Neuronal stem cell (in vitro differentiated cells): ENCODE measurements at regions not wholly inside any gene's neighbourhood (a gene's known extent, or its start where the extent isn't known, plus 50 kb on each side); places are given as distances from the start of the nearest gene placed in this dataset.

ENCODE experiments used
- DNase-seq: peaks from one replicate; pipeline ENCODE4 v3.0.0-alpha.2; 2013; ENCODE audit warnings: low spot score
- H2AFZ ChIP-seq: one replicate; pipeline ENCODE4 v1.6.1; 2013; ENCODE audit warnings: mild to moderate bottlenecking, low read length, inconsistent platforms
- H2AK5ac ChIP-seq: 2 replicates; pipeline ENCODE4 v1.6.1; 2013; ENCODE audit warnings: low read depth, mild to moderate bottlenecking, inconsistent platforms, low read length, moderate library complexity, mixed read lengths
- H2BK120ac ChIP-seq: 2 replicates; pipeline ENCODE4 v1.6.1; 2013; ENCODE audit warnings: low read depth, mild to moderate bottlenecking, inconsistent platforms, low read length, moderate library complexity, mixed read lengths
- H2BK12ac ChIP-seq: one replicate; pipeline ENCODE4 v1.6.1; 2013; ENCODE audit warnings: low read length, inconsistent platforms
- H2BK15ac ChIP-seq: 2 replicates; pipeline ENCODE4 v1.6.1; 2013; ENCODE audit warnings: mild to moderate bottlenecking, low read length, inconsistent platforms, mixed read lengths
- H2BK5ac ChIP-seq: one replicate; pipeline ENCODE4 v1.6.1; 2013; ENCODE audit warnings: inconsistent platforms, mild to moderate bottlenecking, low read length, moderate library complexity
- H3K14ac ChIP-seq: one replicate; pipeline ENCODE4 v1.6.1; 2013; ENCODE audit warnings: low read length, inconsistent platforms
- H3K18ac ChIP-seq: 2 replicates; pipeline ENCODE4 v1.6.1; 2013; ENCODE audit warnings: low read length, inconsistent platforms
- H3K23ac ChIP-seq: 2 replicates; pipeline ENCODE4 v1.6.1; 2013; ENCODE audit warnings: low read depth, mild to moderate bottlenecking, mixed read lengths, low read length, inconsistent platforms; ENCODE audit not compliant: poor library complexity
- H3K27ac ChIP-seq: replicated peaks from 3 replicates; pipeline ENCODE4 v1.5.1; 2013; ENCODE audit warnings: low read length, inconsistent platforms
- H3K27me3 ChIP-seq, 3 experiments: 2 replicates each; pipeline ENCODE4 v1.6.1; 2013; ENCODE audit warnings: low read length in 3 of 3, mild to moderate bottlenecking in 2 of 3, inconsistent platforms in 1 of 3, low read depth in 1 of 3, mixed read lengths in 1 of 3, moderate library complexity in 1 of 3; ENCODE audit not compliant: control insufficient read depth in 3 of 3, insufficient read depth in 3 of 3
- H3K36me3 ChIP-seq, 2 donors: replicated peaks in 1 of 2; 2 replicates each; pipeline ENCODE4 v1.6.1; 2013; ENCODE audit warnings: low read length in 2 of 2; ENCODE audit not compliant: control insufficient read depth in 2 of 2, insufficient read depth in 2 of 2
- H3K4ac ChIP-seq: 2 replicates; pipeline ENCODE4 v1.6.1; 2013; ENCODE audit warnings: inconsistent platforms, mild to moderate bottlenecking, low read length, moderate library complexity
- H3K4me1 ChIP-seq, 2 donors: 1 replicate in 1 of 2; 2 replicates in 1 of 2; pipeline ENCODE4 v1.6.1; 2013; ENCODE audit warnings: low read length in 2 of 2, low read depth in 1 of 2; ENCODE audit not compliant: control insufficient read depth in 2 of 2, insufficient read depth in 1 of 2
- H3K4me2 ChIP-seq: one replicate; pipeline ENCODE4 v1.6.1; 2013; ENCODE audit warnings: mild to moderate bottlenecking, low read length, inconsistent platforms; ENCODE audit not compliant: insufficient read depth, poor library complexity, severe bottlenecking
- H3K4me3 ChIP-seq, 2 donors: 2 replicates each; pipeline ENCODE4 v1.5.1; 2013; ENCODE audit warnings: low read length in 2 of 2, mild to moderate bottlenecking in 2 of 2, inconsistent platforms in 1 of 2, moderate library complexity in 1 of 2
- H3K79me1 ChIP-seq: one replicate; pipeline ENCODE4 v1.6.1; 2013; ENCODE audit warnings: low read depth, mild to moderate bottlenecking, inconsistent platforms, low read length, moderate library complexity
- H3K9ac ChIP-seq: one replicate; pipeline ENCODE4 v1.6.1; 2013; ENCODE audit warnings: mild to moderate bottlenecking, low read depth, low read length, inconsistent platforms; ENCODE audit not compliant: poor library complexity
- H3K9me3 ChIP-seq, 2 donors: replicated peaks in 1 of 2; 2 replicates each; pipeline versions ENCODE3 to v1.6.1; 2013; ENCODE audit warnings: low read length in 2 of 2, mild to moderate bottlenecking in 2 of 2, inconsistent platforms in 1 of 2, low read depth in 1 of 2, mixed read lengths in 1 of 2, moderate library complexity in 1 of 2; ENCODE audit not compliant: control insufficient read depth in 2 of 2, insufficient read depth in 1 of 2
- H4K8ac ChIP-seq: one replicate; pipeline ENCODE4 v1.6.1; 2013; ENCODE audit warnings: low read depth, mild to moderate bottlenecking, inconsistent platforms, low read length, moderate library complexity
- H4K91ac ChIP-seq: one replicate; pipeline ENCODE4 v1.6.1; 2013; ENCODE audit warnings: low read length, low read depth, mild to moderate bottlenecking, inconsistent platforms; ENCODE audit not compliant: poor library complexity
- WGBS, 2 donors: extraction: QIAGEN DNeasy Blood & Tissue Kit; methylation state at CpG; one replicate each; pipeline ENCODE4 v1.1.7; 2013; ENCODE audit warnings: missing lambda C conversion rate in 2 of 2, mixed read lengths in 1 of 2; ENCODE audit not compliant: insufficient read length in 2 of 2, insufficient replicate concordance in 1 of 2; ENCODE audit errors: extremely low coverage in 2 of 2; 5-methylcytosine and 5-hydroxymethylcytosine counted together

DNA sequence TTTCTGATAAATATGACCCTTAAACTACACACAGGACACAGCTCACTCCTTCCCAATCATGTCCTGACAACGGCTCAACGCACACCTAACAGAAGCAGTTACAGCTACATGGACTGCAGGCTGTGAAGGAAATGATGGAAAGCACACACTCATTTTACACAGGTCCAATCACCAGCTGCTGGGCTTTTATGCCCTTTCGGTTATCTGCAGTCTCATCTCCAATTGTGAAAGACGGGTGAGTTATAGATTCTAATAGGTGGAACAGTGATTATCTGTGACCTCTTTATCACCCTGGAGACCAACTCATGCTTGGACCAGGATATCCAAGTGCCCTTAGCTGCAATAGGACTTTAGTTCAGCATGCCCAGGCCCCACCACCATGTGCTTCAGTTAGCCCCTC, 110.4 kb upstream of the CREB1 start:
- Histone ChIP-seq H3K14ac (no peak overlapping the region), H2BK15ac (no peak overlapping the region), H3K9ac (no peak overlapping the region), H3K9me3 (peaks cover 0 to 7% of the 10 kb centered on the region in 2 donors), H2BK120ac (no peak overlapping the region), H4K91ac (no peak overlapping the region), H2AK5ac (no peak overlapping the region), H3K18ac (no peak overlapping the region), H3K4ac (no peak overlapping the region), H3K4me3 (no peak overlapping the region), H3K27ac (no peak overlapping the region), H3K23ac (no peak overlapping the region), H3K4me2 (no peak overlapping the region), H4K8ac (no peak overlapping the region), H2BK5ac (no peak overlapping the region), H2BK12ac (no peak overlapping the region), H3K79me1 (no peaks in the 10 kb centered on the region), H3K36me3 (no peaks in the 10 kb centered on the region), H3K27me3 (no peaks in the 10 kb centered on the region), H3K4me1 (peaks cover 0 to 4% of the 10 kb centered on the region in 2 donors), H2AFZ (no peak overlapping the region)
- no peak for DNase-seq
- no CpG with 5 or more reads among the region's 4 CpGs for WGBS, 2 donors

DNA sequence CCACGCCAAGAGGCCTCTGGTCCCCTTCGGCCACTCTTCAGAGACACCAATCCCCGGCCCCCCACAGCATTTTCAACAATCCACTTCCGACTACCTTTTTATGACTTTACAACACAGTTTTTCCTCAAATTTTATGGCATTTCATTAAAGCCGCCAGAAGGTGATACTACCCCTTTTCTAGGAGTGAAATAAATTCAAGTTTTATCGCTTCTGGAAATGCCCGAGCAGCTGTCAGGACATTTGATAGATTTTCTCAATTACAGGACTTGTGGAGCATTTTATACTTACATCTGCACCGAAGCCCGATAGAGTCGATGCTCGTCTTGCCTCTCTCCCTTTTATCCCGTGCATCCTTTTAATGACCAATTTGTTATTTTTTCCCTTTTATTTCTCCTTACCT, 108.1 kb upstream of the CREB1 start:
- no peak overlapping the region for H3K9ac ChIP-seq
- no peak overlapping the region for H3K4ac ChIP-seq
- H3K18ac ChIP-seq, result no peak overlapping the region
- no peak overlapping the region for H3K14ac ChIP-seq
- DNase-seq, result no peak
- H4K91ac ChIP-seq, result no peak overlapping the region
- H2BK120ac ChIP-seq, result no peak overlapping the region
- no peaks in the 10 kb centered on the region for H3K27me3 ChIP-seq
- no peak overlapping the region for H2AK5ac ChIP-seq
- H3K36me3 ChIP-seq, result no peaks in the 10 kb centered on the region
- H3K4me1 ChIP-seq, result peaks cover 0 to 4% of the 10 kb centered on the region in 2 donors
- H2BK5ac ChIP-seq, result no peak overlapping the region
- H2BK12ac ChIP-seq, result no peak overlapping the region
- peaks cover 0 to 18% of the 10 kb centered on the region in 2 donors for H3K9me3 ChIP-seq
- H2BK15ac ChIP-seq, result no peak overlapping the region
- H4K8ac ChIP-seq, result no peak overlapping the region
- no peak overlapping the region for H2AFZ ChIP-seq
- H3K4me3 ChIP-seq, result no peak overlapping the region
- H3K23ac ChIP-seq, result no peak overlapping the region
- no peak overlapping the region for H3K4me2 ChIP-seq
- H3K79me1 ChIP-seq, result no peaks in the 10 kb centered on the region
- no CpG with 5 or more reads among the region's 12 CpGs for WGBS, 2 donors
- H3K27ac ChIP-seq, result no peak overlapping the region

DNA sequence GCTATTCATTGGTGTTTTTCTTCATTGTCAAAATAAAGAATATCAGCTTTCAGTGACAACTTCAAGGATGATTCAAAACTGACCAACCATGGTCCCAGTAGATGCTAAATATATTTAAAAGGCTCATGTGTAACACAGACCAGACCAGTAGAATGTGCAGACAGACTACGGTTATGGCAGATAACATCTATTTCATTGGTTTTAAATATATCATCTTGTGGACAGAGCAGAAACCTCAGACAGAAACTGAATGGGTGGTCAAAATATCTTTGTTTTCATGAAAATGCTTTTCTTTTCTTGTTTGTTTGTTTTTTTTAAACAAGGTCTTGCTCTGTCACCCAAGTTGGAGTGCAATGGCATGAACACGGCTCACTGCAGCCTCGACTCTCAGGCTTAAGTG, 107.4 kb upstream of the CREB1 start:
- Histone ChIP-seq H3K14ac (no peak overlapping the region), H3K4me3 (no peak overlapping the region), H2BK5ac (no peak overlapping the region), H3K36me3 (no peaks in the 10 kb centered on the region), H4K8ac (no peak overlapping the region), H3K23ac (no peak overlapping the region), H3K9me3 (peaks cover 0 to 18% of the 10 kb centered on the region in 2 donors), H3K79me1 (no peaks in the 10 kb centered on the region), H2BK15ac (no peak overlapping the region), H3K4me2 (no peak overlapping the region), H3K4me1 (peaks cover 0 to 4% of the 10 kb centered on the region in 2 donors), H3K27me3 (no peaks in the 10 kb centered on the region), H2AFZ (no peak overlapping the region), H2BK12ac (no peak overlapping the region), H3K4ac (no peak overlapping the region), H3K27ac (no peak overlapping the region), H2BK120ac (no peak overlapping the region), H2AK5ac (no peak overlapping the region), H3K9ac (no peak overlapping the region), H4K91ac (no peak overlapping the region), H3K18ac (no peak overlapping the region)
- DNase-seq, result no peak
- WGBS, 2 donors, result no CpG with 5 or more reads among the region's 3 CpGs

DNA sequence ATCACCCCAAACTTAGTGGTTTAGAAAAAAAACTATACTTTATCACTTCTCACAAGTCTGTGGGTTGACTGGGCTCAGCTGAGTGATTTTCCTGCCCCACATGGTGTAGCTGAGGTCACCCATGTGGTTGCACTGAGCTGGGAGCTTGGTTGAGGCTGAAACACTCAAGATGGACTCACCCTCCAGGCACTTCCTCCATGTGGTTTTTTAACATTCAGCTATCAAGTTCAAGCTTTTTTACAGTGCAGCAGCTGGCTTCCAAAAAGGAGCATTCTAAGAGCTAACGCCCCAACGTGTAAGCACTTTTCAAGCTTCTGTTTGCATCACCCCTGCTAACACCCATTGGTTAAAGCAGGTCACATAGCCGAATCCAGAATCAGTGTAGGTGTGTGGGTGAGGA, 105.9 kb upstream of the CREB1 start:
- no peak overlapping the region for H3K9ac ChIP-seq
- no peaks in the 10 kb centered on the region for H3K36me3 ChIP-seq
- no peak overlapping the region for H2AFZ ChIP-seq
- H3K23ac ChIP-seq, result no peak overlapping the region
- no peak overlapping the region for H3K27ac ChIP-seq
- no peaks in the 10 kb centered on the region for H3K27me3 ChIP-seq
- no peak overlapping the region for H2BK120ac ChIP-seq
- H3K4me3 ChIP-seq, result no peak overlapping the region
- no peak overlapping the region for H4K8ac ChIP-seq
- no peak overlapping the region for H2BK12ac ChIP-seq
- WGBS, 2 donors, result no CpG with 5 or more reads among the region's 3 CpGs
- H3K4me1 ChIP-seq, result peaks cover 0 to 4% of the 10 kb centered on the region in 2 donors
- no peak overlapping the region for H3K4ac ChIP-seq
- peaks cover 0 to 18% of the 10 kb centered on the region in 2 donors for H3K9me3 ChIP-seq
- no peak overlapping the region for H2BK15ac ChIP-seq
- no peaks in the 10 kb centered on the region for H3K79me1 ChIP-seq
- H2AK5ac ChIP-seq, result no peak overlapping the region
- no peak overlapping the region for H3K4me2 ChIP-seq
- H4K91ac ChIP-seq, result no peak overlapping the region
- H3K18ac ChIP-seq, result no peak overlapping the region
- no peak overlapping the region for H3K14ac ChIP-seq
- no peak overlapping the region for H2BK5ac ChIP-seq
- DNase-seq, result no peak
